ENCODE measurements at regions not wholly inside any gene's neighbourhood (a gene's known extent, or its start where the extent isn't known, plus 50 kb on each side); places are given as distances from the start of the nearest gene placed in this dataset.

DNA sequence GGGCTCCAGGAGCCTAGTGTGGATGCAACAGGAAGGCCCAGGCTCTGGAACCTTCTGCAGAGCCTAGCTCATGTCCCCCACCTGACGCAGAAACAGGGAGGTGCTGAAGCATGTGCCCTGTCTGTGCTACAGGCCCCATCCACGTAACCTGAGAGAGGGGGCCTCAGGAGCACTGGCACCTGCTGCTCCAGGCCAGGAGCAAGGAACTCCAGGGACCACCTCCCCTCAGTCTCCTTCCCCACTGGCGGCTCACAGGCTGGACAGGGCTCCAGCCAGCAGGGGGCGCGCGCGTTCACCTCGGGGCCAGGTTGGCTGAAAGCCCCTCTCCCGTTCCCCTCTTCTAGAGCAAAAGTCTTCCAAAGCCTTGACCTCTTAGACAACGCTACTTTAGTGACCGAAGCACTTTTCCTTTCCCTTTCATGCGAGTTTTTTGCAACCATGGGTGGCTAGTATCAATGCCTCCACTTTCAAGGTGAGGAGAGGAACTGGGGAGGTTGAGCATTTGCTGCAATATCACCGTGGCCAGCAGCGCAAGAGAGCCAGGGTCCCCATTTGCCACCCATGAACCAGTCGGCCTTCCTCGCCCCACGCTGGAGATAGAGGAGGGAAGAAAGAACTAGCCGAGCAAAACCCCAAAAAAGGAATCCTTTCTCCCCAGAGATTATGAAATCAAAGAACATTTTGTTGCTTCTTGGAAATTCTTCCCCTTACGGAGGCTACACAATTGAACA, 52.4 kb upstream of the GPR157 start:
- H3K27ac Mint-ChIP-seq (ENCODE audit: unreplicated experiment), result peak overlapping the region; percentile 97
- TF ChIP-seq EZH2 (IDR thresholded peaks at IDR 0.05; ENCODE audit: insufficient read depth, low read length), result no peak
- TF ChIP-seq, protein P1, sequence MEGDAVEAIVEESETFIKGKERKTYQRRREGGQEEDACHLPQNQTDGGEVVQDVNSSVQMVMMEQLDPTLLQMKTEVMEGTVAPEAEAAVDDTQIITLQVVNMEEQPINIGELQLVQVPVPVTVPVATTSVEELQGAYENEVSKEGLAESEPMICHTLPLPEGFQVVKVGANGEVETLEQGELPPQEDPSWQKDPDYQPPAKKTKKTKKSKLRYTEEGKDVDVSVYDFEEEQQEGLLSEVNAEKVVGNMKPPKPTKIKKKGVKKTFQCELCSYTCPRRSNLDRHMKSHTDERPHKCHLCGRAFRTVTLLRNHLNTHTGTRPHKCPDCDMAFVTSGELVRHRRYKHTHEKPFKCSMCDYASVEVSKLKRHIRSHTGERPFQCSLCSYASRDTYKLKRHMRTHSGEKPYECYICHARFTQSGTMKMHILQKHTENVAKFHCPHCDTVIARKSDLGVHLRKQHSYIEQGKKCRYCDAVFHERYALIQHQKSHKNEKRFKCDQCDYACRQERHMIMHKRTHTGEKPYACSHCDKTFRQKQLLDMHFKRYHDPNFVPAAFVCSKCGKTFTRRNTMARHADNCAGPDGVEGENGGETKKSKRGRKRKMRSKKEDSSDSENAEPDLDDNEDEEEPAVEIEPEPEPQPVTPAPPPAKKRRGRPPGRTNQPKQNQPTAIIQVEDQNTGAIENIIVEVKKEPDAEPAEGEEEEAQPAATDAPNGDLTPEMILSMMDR (IDR thresholded peaks at IDR 0.05; ENCODE audit: insufficient read depth, low read depth, low read length), result peak; percentile 72
- no peak for DNase-seq (ENCODE audit: low read depth)
- Histone ChIP-seq H3K9me3 (ENCODE audit: insufficient read depth, low read depth, low read length) (no peaks in the 10 kb centered on the region), H3K4me1 (ENCODE audit: insufficient read depth, low read length) (peaks cover 34% of the 10 kb centered on the region), H3K79me2 (ENCODE audit: insufficient read depth, low read length) (peaks cover 98% of the 10 kb centered on the region), H3K4me2 (ENCODE audit: low read length) (peak overlapping the region; percentile 83), H2AFZ (ENCODE audit: low read depth, low read length) (peak overlapping the region; percentile 69), H3K4me3 (ENCODE audit: insufficient read depth, low read depth, low read length) (peak overlapping the region; percentile 72), H3K9ac (ENCODE audit: low read length) (peak overlapping the region; percentile 85), H3K27me3 (ENCODE audit: insufficient read depth, low read length) (no peaks in the 10 kb centered on the region), H3K36me3 (ENCODE audit: insufficient read depth, low read length) (peaks cover 15% of the 10 kb centered on the region), H4K20me1 (ENCODE audit: insufficient read depth, low read length) (peaks cover 70% of the 10 kb centered on the region), H3K27ac (ENCODE audit: low read depth, low read length) (peak overlapping the region; percentile 80)
- peaks cover 25% of the 10 kb centered on the region for H3K4me1 Mint-ChIP-seq (ENCODE audit: low read depth, unreplicated experiment)
- FAIRE-seq, result no peak
- no peaks in the 10 kb centered on the region for H3K9me3 Mint-ChIP-seq (ENCODE audit: unreplicated experiment)
- H3K36me3 Mint-ChIP-seq (ENCODE audit: low read depth, unreplicated experiment), result peaks cover 16% of the 10 kb centered on the region
- peak overlapping the region; percentile 95 for H3K4me3 Mint-ChIP-seq (ENCODE audit: unreplicated experiment)
- no peaks in the 10 kb centered on the region for H3K27me3 Mint-ChIP-seq (ENCODE audit: low read depth, unreplicated experiment)

GRCh38 chr1:9181990-9182783, 52.4 kb upstream of the H6PD start:
- TF ChIP-seq, protein P1 (IDR thresholded peaks at IDR 0.05; ENCODE audit: insufficient read depth, low read depth, low read length), result no peak
- no peak for TF ChIP-seq EZH2 (IDR thresholded peaks at IDR 0.05; ENCODE audit: insufficient read depth, low read length)
- H4K20me1 ChIP-seq (ENCODE audit: insufficient read depth, low read length), result peaks cover 62% of the 10 kb centered on the region
- peak overlapping the region; percentile 69 for H2AFZ ChIP-seq (ENCODE audit: low read depth, low read length)
- H3K9ac ChIP-seq (ENCODE audit: low read length), result peak overlapping the region; percentile 85
- H3K36me3 ChIP-seq (ENCODE audit: insufficient read depth, low read length), result peaks cover 10% of the 10 kb centered on the region
- Mint-ChIP-seq H3K36me3 (ENCODE audit: low read depth, unreplicated experiment) (peaks cover 16% of the 10 kb centered on the region), H3K9me3 (ENCODE audit: unreplicated experiment) (no peaks in the 10 kb centered on the region), H3K4me3 (ENCODE audit: unreplicated experiment) (peak overlapping the region; percentile 95), H3K4me1 (ENCODE audit: low read depth, unreplicated experiment) (peaks cover 20% of the 10 kb centered on the region), H3K27me3 (ENCODE audit: low read depth, unreplicated experiment) (no peaks in the 10 kb centered on the region), H3K27ac (ENCODE audit: unreplicated experiment) (peak overlapping the region; percentile 97)
- H3K4me3 ChIP-seq (ENCODE audit: insufficient read depth, low read depth, low read length), result peak overlapping the region; percentile 72
- no peak for FAIRE-seq
- H3K4me1 ChIP-seq (ENCODE audit: insufficient read depth, low read length), result peaks cover 37% of the 10 kb centered on the region
- peaks cover 92% of the 10 kb centered on the region for H3K79me2 ChIP-seq (ENCODE audit: insufficient read depth, low read length)
- H3K9me3 ChIP-seq (ENCODE audit: insufficient read depth, low read depth, low read length), result no peaks in the 10 kb centered on the region
- peak overlapping the region; percentile 83 for H3K4me2 ChIP-seq (ENCODE audit: low read length)
- H3K27ac ChIP-seq (ENCODE audit: low read depth, low read length), result peak overlapping the region; percentile 80
- no peak for DNase-seq (ENCODE audit: low read depth)
- H3K27me3 ChIP-seq (ENCODE audit: insufficient read depth, low read length), result no peaks in the 10 kb centered on the region
